ENCODE measurements at regions not wholly inside any gene's neighbourhood (a gene's known extent, or its start where the extent isn't known, plus 50 kb on each side); places are given as distances from the start of the nearest gene placed in this dataset.
"Not testable (repeated sequence)": the region's sequence is repeated elsewhere in the genome, so short reads cannot be mapped to it uniquely, and the experiment has no call there.

DNA sequence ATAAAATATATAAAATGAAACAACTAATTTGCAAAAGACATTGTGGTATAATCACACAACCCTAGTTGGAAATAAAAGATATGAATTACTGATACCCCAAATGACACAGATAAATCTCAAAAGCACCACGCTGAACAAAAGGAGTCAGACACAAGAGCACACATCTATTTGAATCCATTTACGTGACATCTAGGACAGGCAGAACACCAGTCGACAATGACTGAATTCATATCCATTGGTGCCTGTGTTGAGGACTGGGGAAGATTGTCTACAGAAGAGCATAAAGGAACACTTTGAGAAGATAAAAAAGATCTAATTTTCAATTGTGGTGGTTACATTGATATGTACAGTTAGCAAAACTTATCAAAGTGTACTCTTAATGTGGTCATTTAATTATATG is 874.1 kb downstream of the LTN1 start:
- Histone ChIP-seq H3K9me3 (ENCODE audit: control insufficient read depth in 1 of 2, low read length in 2 of 2) (no peaks in the 10 kb centered on the region), H3K27me3 (ENCODE audit: insufficient read depth, low read length) (no peaks in the 10 kb centered on the region), H3K27ac (ENCODE audit: low read depth, low read length) (no peak overlapping the region), H3K4me1 (ENCODE audit: insufficient read depth, low read length) (no peaks in the 10 kb centered on the region), H3K4me3 (ENCODE audit: low read length in 2 of 2) (no peak overlapping the region), H3K36me3 (ENCODE audit: insufficient read depth, low read length) (no peaks in the 10 kb centered on the region)
- no peak for DNase-seq
- Mint-ChIP-seq H3K4me1 (no peaks in the 10 kb centered on the region), H3K9me3 (peaks cover 0 to 6% (median 0%) of the 10 kb centered on the region in 8 donors), H3K27ac (no peak overlapping the region), H3K4me3 (no peak overlapping the region), H3K36me3 (no peaks in the 10 kb centered on the region), H3K27me3 (no peaks in the 10 kb centered on the region)
- intact Hi-C loops (cut with micrococcal nuclease), result no loop called here
- POLR2A ChIA-PET (ENCODE audit: partially characterized antibody), result no interaction called here
- CTCF ChIA-PET (ENCODE audit: partially characterized antibody), result no interaction called here

DNA sequence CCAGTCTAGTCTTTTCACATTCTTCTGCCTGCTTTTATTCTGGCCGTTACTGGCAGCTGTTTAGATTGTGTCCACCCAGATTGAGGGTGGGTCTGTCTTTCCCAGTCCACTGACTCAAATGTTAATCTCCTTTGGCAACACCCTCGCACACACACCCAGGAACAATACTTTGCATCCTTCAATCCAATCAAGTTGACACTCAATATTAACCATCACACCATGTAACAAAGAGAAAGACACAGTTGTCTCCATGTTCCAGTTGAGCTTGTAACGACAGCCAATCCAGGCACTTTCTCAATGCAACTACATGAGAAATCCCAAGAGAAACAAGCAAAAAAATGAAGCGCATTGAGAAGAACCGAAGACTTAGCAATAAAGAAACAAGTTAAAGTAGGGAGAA is 877.7 kb downstream of the LTN1 start:
- CTCF ChIA-PET (ENCODE audit: partially characterized antibody), result not testable (repeated sequence)

DNA sequence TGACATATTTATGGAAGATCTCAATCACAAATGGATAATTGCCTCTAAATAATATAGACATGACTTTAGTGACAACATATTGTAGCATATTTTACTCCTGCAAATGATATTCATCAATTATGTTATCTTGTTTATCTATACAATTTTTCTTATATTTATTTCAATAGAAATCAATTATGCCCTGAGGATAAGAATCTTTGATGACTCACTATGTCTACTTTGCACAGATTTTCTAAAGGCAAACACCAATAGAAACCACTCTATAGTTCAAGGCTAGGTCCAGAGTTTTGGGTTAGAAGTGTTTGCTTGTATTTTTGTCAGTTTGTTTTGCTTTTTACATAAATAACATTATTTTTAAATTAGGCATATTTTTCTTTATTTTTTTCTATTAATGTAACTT is 879.0 kb downstream of the LTN1 start:
- POLR2A ChIA-PET (ENCODE audit: partially characterized antibody), result no interaction called here

More for the DNA sequence above, 877.7 kb downstream of the LTN1 start:
- H3K4me1 Mint-ChIP-seq; H3K9me3 ChIP-seq (ENCODE audit: control insufficient read depth in 1 of 2, low read length in 2 of 2); H3K36me3 ChIP-seq (ENCODE audit: insufficient read depth, low read length); H3K36me3 Mint-ChIP-seq; H3K9me3 Mint-ChIP-seq; H3K27ac Mint-ChIP-seq; H3K27me3 Mint-ChIP-seq; POLR2A ChIA-PET (ENCODE audit: partially characterized antibody); H3K4me3 Mint-ChIP-seq; H3K27ac ChIP-seq (ENCODE audit: low read depth, low read length); H3K4me1 ChIP-seq (ENCODE audit: insufficient read depth, low read length); DNase-seq; H3K27me3 ChIP-seq (ENCODE audit: insufficient read depth, low read length); H3K4me3 ChIP-seq (ENCODE audit: low read length in 2 of 2); intact Hi-C loops (cut with micrococcal nuclease): not testable (repeated sequence)

DNA sequence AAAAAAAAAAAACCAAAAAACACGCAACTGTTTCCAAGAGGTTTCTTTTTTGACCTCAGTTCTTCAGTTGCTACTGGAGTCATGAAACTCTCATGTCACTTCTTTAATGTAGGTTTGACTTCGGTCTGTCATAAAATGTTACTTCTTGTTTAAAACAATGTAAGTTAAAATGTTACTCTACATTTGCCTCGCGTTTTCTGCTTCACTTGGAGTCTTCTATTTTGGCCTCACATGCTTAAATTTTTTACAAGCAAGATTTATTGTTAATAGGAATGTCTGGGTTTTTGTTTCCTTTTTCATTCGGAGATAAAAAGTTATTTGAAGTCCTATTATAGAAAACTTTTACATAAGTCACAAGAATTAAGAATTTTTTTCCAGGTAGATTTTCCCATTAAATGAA is 880.2 kb downstream of the LTN1 start:
- Mint-ChIP-seq H3K9me3 (peaks cover 0 to 6% (median 4%) of the 10 kb centered on the region in 8 donors), H3K4me3 (no peak overlapping the region), H3K27ac (no peak overlapping the region), H3K4me1 (no peaks in the 10 kb centered on the region), H3K27me3 (no peaks in the 10 kb centered on the region), H3K36me3 (no peaks in the 10 kb centered on the region)
- Histone ChIP-seq H3K36me3 (ENCODE audit: insufficient read depth, low read length) (no peaks in the 10 kb centered on the region), H3K4me1 (ENCODE audit: insufficient read depth, low read length) (no peaks in the 10 kb centered on the region), H3K27me3 (ENCODE audit: insufficient read depth, low read length) (no peaks in the 10 kb centered on the region), H3K27ac (ENCODE audit: low read depth, low read length) (no peak overlapping the region), H3K9me3 (ENCODE audit: control insufficient read depth in 1 of 2, low read length in 2 of 2) (no peaks in the 10 kb centered on the region), H3K4me3 (ENCODE audit: low read length in 2 of 2) (no peak overlapping the region)
- ChIA-PET CTCF (ENCODE audit: partially characterized antibody) (no interaction called here), POLR2A (ENCODE audit: partially characterized antibody) (no interaction called here)
- intact Hi-C loops (cut with micrococcal nuclease), result no loop called here
- no peak for DNase-seq

More for the DNA sequence above, 879.0 kb downstream of the LTN1 start:
- Mint-ChIP-seq H3K27me3 (no peaks in the 10 kb centered on the region), H3K36me3 (no peaks in the 10 kb centered on the region), H3K4me1 (no peaks in the 10 kb centered on the region), H3K9me3 (peaks cover 0 to 6% (median 4%) of the 10 kb centered on the region in 8 donors), H3K4me3 (no peak overlapping the region), H3K27ac (no peak overlapping the region)
- CTCF ChIA-PET (ENCODE audit: partially characterized antibody), result no interaction called here
- intact Hi-C loops (cut with micrococcal nuclease), result no loop called here
- Histone ChIP-seq H3K9me3 (ENCODE audit: control insufficient read depth in 1 of 2, low read length in 2 of 2) (no peaks in the 10 kb centered on the region), H3K4me3 (ENCODE audit: low read length in 2 of 2) (no peak overlapping the region), H3K4me1 (ENCODE audit: insufficient read depth, low read length) (no peaks in the 10 kb centered on the region), H3K27me3 (ENCODE audit: insufficient read depth, low read length) (no peaks in the 10 kb centered on the region), H3K36me3 (ENCODE audit: insufficient read depth, low read length) (no peaks in the 10 kb centered on the region), H3K27ac (ENCODE audit: low read depth, low read length) (no peak overlapping the region)
- no peak for DNase-seq

DNA sequence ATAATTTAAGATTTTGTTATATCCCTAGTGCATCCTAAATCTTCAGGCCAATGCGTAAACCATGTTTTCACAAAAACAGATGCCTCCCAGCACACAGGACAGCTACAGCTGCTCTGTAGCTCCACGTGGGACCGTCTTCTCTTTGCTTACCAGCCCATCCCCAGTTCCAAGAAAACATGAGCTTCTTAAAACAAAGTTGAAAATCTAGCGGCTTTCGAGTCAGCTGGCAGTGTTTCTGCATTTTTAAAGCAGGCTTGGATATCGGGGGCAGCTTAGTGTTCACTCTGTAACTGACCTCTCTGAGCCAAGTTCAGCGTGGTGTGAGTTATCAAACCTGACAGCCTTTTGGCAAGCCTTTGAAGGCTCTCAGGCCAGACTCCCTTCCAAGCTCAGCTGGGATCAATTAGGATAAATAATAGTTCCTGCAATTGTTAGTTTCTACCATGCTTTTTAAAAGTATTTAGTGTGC is 881.5 kb downstream of the LTN1 start:
- peaks cover 0 to 6% (median 3%) of the 10 kb centered on the region in 8 donors for H3K9me3 Mint-ChIP-seq
- Histone ChIP-seq H3K27ac (ENCODE audit: low read depth, low read length) (no peak overlapping the region), H3K9me3 (ENCODE audit: control insufficient read depth in 1 of 2, low read length in 2 of 2) (no peaks in the 10 kb centered on the region), H3K36me3 (ENCODE audit: insufficient read depth, low read length) (no peaks in the 10 kb centered on the region), H3K4me1 (ENCODE audit: insufficient read depth, low read length) (no peaks in the 10 kb centered on the region), H3K4me3 (ENCODE audit: low read length in 2 of 2) (no peak overlapping the region), H3K27me3 (ENCODE audit: insufficient read depth, low read length) (no peaks in the 10 kb centered on the region)
- ChIA-PET CTCF (ENCODE audit: partially characterized antibody) (no interaction called here), POLR2A (ENCODE audit: partially characterized antibody) (no interaction called here)
- no peak overlapping the region for H3K4me3 Mint-ChIP-seq
- DNase-seq, result no peak
- H3K36me3 Mint-ChIP-seq, result no peaks in the 10 kb centered on the region
- no peaks in the 10 kb centered on the region for H3K4me1 Mint-ChIP-seq
- intact Hi-C loops (cut with micrococcal nuclease), result no loop called here
- H3K27me3 Mint-ChIP-seq, result no peaks in the 10 kb centered on the region
- no peak overlapping the region for H3K27ac Mint-ChIP-seq

DNA sequence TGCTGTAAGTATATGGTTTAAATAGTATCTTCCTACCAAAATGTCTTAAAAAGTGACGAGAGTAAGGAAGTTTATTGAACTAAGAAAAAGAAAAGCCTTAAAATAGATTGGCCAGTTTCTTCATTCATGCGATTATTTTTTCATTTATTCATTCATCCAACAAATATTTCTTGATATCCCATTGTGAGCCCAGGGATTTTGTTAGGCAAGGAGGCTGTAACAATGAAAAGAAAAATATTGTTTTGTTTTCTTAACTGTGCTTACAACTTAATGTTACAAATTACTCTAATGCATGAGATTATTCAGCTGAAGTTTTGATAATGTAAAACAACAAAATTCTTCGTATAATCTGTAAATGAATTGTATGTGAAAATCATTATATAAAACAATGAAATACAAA is 882.0 kb downstream of the LTN1 start:
- no peaks in the 10 kb centered on the region for H3K27me3 Mint-ChIP-seq
- Histone ChIP-seq H3K36me3 (ENCODE audit: insufficient read depth, low read length) (no peaks in the 10 kb centered on the region), H3K4me3 (ENCODE audit: low read length in 2 of 2) (no peak overlapping the region), H3K27ac (ENCODE audit: low read depth, low read length) (no peak overlapping the region), H3K27me3 (ENCODE audit: insufficient read depth, low read length) (no peaks in the 10 kb centered on the region), H3K4me1 (ENCODE audit: insufficient read depth, low read length) (no peaks in the 10 kb centered on the region), H3K9me3 (ENCODE audit: control insufficient read depth in 1 of 2, low read length in 2 of 2) (no peaks in the 10 kb centered on the region)
- no peaks in the 10 kb centered on the region for H3K4me1 Mint-ChIP-seq
- ChIA-PET CTCF (ENCODE audit: partially characterized antibody) (no interaction called here), POLR2A (ENCODE audit: partially characterized antibody) (no interaction called here)
- no peak overlapping the region for H3K4me3 Mint-ChIP-seq
- intact Hi-C loops (cut with micrococcal nuclease), result no loop called here
- no peak overlapping the region for H3K27ac Mint-ChIP-seq
- H3K9me3 Mint-ChIP-seq, result peaks cover 0 to 6% (median 3%) of the 10 kb centered on the region in 8 donors
- H3K36me3 Mint-ChIP-seq, result no peaks in the 10 kb centered on the region
- no peak for DNase-seq

DNA sequence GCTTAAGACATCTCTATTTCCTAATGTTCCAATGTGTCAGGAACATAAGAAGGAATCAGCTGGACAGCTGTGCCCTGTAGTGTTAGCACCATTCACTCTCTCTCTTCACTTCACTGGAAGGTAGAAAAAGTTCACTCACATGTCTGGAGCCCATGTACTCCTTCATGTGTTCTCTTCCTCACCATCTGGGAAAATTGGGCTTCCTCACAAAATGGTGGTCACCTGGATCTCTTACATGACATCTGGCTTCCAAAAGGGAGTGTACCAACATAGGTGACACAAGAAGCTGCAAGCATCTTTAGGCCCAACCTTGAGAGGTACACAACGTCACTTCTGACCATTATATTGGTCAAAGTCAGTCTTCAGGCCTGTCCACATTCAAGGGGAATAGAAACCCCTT is 882.6 kb downstream of the LTN1 start:
- intact Hi-C loops (cut with micrococcal nuclease), result no loop called here
- H3K4me3 Mint-ChIP-seq, result no peak overlapping the region

DNA sequence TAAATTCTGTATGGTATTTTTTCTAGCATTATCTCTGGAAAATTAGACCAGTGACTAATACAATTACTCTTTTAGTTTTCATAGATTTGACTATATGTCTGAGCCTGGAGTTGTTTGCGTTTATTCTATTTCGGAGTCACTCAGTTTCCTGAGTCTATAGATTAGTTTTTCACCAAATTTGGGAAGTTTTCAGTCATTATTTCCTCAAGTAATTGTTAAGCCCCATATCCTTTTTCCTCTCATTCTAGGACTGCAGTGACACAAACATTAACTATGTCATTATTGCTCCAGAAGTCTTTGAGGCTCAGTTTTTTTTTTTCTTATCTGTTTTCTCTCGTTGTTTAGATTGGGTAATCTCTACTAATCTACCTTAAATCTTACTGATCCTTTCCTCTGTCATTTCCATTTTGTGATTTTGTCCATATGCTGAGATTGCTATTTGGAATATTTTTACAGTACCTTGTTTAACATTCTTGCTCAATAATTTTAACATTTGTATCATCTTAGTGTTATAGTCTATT is 886.2 kb downstream of the LTN1 start:
- Mint-ChIP-seq H3K36me3 (no peaks in the 10 kb centered on the region), H3K27ac (no peak overlapping the region), H3K4me1 (no peaks in the 10 kb centered on the region), H3K9me3 (peaks cover 0 to 3% (median 0%) of the 10 kb centered on the region in 8 donors), H3K27me3 (no peaks in the 10 kb centered on the region), H3K4me3 (no peak overlapping the region)
- intact Hi-C loops (cut with micrococcal nuclease), result no loop called here
- ChIA-PET POLR2A (ENCODE audit: partially characterized antibody) (no interaction called here), CTCF (ENCODE audit: partially characterized antibody) (no interaction called here)
- H3K27ac ChIP-seq (ENCODE audit: low read depth, low read length), result no peak overlapping the region
- H3K4me1 ChIP-seq (ENCODE audit: insufficient read depth, low read length), result no peaks in the 10 kb centered on the region
- H3K9me3 ChIP-seq (ENCODE audit: control insufficient read depth in 1 of 2, low read length in 2 of 2), result no peaks in the 10 kb centered on the region
- no peaks in the 10 kb centered on the region for H3K27me3 ChIP-seq (ENCODE audit: insufficient read depth, low read length)
- no peak overlapping the region for H3K4me3 ChIP-seq (ENCODE audit: low read length in 2 of 2)
- DNase-seq, result no peak
- H3K36me3 ChIP-seq (ENCODE audit: insufficient read depth, low read length), result no peaks in the 10 kb centered on the region

More for the DNA sequence above, 882.6 kb downstream of the LTN1 start:
- no peaks in the 10 kb centered on the region for H3K4me1 ChIP-seq (ENCODE audit: insufficient read depth, low read length)
- no peaks in the 10 kb centered on the region for H3K27me3 ChIP-seq (ENCODE audit: insufficient read depth, low read length)
- Mint-ChIP-seq H3K4me1 (no peaks in the 10 kb centered on the region), H3K9me3 (peaks cover 0 to 6% (median 2%) of the 10 kb centered on the region in 8 donors), H3K27me3 (no peaks in the 10 kb centered on the region), H3K36me3 (no peaks in the 10 kb centered on the region), H3K27ac (no peak overlapping the region)
- DNase-seq, result no peak
- ChIA-PET CTCF (ENCODE audit: partially characterized antibody) (no interaction called here), POLR2A (ENCODE audit: partially characterized antibody) (no interaction called here)
- no peak overlapping the region for H3K27ac ChIP-seq (ENCODE audit: low read depth, low read length)
- H3K4me3 ChIP-seq (ENCODE audit: low read length in 2 of 2), result no peak overlapping the region
- H3K36me3 ChIP-seq (ENCODE audit: insufficient read depth, low read length), result no peaks in the 10 kb centered on the region
- no peaks in the 10 kb centered on the region for H3K9me3 ChIP-seq (ENCODE audit: control insufficient read depth in 1 of 2, low read length in 2 of 2)

All from CD4-positive, alpha-beta memory T cell (primary cell).